Gastroesophageal sphincter (tissue), 3 donors: ENCODE measurements at regions not wholly inside any gene's neighbourhood (a gene's known extent, or its start where the extent isn't known, plus 50 kb on each side); places are given as distances from the start of the nearest gene placed in this dataset.

ENCODE experiments used
- CTCF ChIP-seq, 4 experiments: fragments of 200-600 bp in 2 of 4; fragments of 450-650 bp in 2 of 4; sonication (generic) in 1 of 4; IDR thresholded peaks; one replicate each; pipeline ENCODE4 v1.5.1; 2017 to 2019; ENCODE audit warnings: antibody characterized with exemption in 4 of 4, mild to moderate bottlenecking in 2 of 4, moderate library complexity in 2 of 4
- POLR2A ChIP-seq, 2 donors: fragments of 450-650 bp; IDR thresholded peaks; one replicate each; pipeline ENCODE4 v1.6.1; 2017; ENCODE audit warnings: antibody characterized with exemption in 2 of 2, mild to moderate bottlenecking in 2 of 2, moderate library complexity in 1 of 2
- POLR2AphosphoS5 ChIP-seq: sonication (generic); formaldehyde crosslinking; IDR thresholded peaks from one replicate; pipeline ENCODE4 v1.6.1; 2017; ENCODE audit warnings: antibody characterized with exemption

DNA sequence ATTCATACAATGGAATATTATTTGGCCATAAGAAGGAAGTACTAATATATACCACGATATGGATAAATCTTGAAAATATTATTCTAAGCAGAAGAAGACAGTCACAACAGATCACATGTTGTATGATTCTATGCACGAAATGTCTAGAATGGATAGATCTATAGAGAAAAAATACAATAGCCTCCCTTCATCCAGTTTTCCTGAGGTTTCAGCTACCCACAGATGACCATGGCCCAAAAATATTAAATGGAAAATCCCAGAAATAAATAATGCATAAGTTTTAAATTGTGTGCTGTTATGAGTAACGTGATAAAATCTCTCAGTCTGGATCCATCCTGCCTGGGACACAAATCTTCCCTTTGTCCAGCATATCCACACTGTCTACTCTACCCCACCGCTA lies 162.2 kb upstream of the ST8SIA2 start:
- TF ChIP-seq POLR2AphosphoS5 (no peak), CTCF (IDR thresholded peaks at IDR 0.05) (no peak), POLR2A (IDR thresholded peaks at IDR 0.05) (no peak)
